Vagina (tissue), 2 donors: ENCODE measurements at regions not wholly inside any gene's neighbourhood (a gene's known extent, or its start where the extent isn't known, plus 50 kb on each side); places are given as distances from the start of the nearest gene placed in this dataset.

ENCODE experiments used
- POLR2A ChIP-seq, 2 donors: fragments of 450-650 bp; IDR thresholded peaks; one replicate each; pipeline ENCODE4 v1.6.1; 2017; ENCODE audit warnings: antibody characterized with exemption in 2 of 2, mild to moderate bottlenecking in 2 of 2, moderate library complexity in 2 of 2
- TF ChIP-seq, protein P1 (sequence below), 3 experiments: fragments of 450-650 bp in 2 of 3; fragments of 200-600 bp in 1 of 3; sonication (generic) in 1 of 3; IDR thresholded peaks; one replicate each; pipeline ENCODE4 v1.5.1; 2017 to 2019; ENCODE audit warnings: antibody characterized with exemption in 3 of 3, mild to moderate bottlenecking in 2 of 3, moderate library complexity in 2 of 3

DNA sequence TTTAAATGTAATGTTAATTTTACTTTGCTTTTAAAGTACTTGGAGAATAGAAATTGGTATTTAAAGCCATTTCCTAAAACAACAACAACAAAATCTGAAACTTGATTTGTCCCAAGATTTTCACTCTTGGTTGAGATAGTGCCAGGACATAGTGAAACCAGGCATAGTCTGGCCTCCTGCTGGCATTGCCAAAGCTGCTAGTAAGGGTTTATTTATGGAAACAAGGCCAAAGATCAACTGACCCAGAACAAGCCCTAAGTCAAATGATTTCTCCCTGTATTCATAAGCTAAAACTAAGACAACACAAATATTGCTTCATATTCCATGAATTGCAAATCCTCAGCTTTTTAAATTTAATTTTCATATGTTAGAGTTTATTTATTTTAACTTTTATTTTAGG lies 227.5 kb upstream of the FGF13 start:
- no peak for TF ChIP-seq POLR2A (IDR thresholded peaks at IDR 0.05)
- TF ChIP-seq, protein P1, sequence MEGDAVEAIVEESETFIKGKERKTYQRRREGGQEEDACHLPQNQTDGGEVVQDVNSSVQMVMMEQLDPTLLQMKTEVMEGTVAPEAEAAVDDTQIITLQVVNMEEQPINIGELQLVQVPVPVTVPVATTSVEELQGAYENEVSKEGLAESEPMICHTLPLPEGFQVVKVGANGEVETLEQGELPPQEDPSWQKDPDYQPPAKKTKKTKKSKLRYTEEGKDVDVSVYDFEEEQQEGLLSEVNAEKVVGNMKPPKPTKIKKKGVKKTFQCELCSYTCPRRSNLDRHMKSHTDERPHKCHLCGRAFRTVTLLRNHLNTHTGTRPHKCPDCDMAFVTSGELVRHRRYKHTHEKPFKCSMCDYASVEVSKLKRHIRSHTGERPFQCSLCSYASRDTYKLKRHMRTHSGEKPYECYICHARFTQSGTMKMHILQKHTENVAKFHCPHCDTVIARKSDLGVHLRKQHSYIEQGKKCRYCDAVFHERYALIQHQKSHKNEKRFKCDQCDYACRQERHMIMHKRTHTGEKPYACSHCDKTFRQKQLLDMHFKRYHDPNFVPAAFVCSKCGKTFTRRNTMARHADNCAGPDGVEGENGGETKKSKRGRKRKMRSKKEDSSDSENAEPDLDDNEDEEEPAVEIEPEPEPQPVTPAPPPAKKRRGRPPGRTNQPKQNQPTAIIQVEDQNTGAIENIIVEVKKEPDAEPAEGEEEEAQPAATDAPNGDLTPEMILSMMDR (IDR thresholded peaks at IDR 0.05), result no peak
